ENCODE measurements at regions not wholly inside any gene's neighbourhood (a gene's known extent, or its start where the extent isn't known, plus 50 kb on each side); places are given as distances from the start of the nearest gene placed in this dataset.

- Histone ChIP-seq H3K27ac (ENCODE audit: extremely low read length, insufficient read depth, low read length) (no peak overlapping the region), H4K20me1 (ENCODE audit: insufficient read depth, low read length) (no peaks in the 10 kb centered on the region), H3K9ac (ENCODE audit: insufficient read depth, low read depth, low read length) (no peak overlapping the region), H3K4me3 (replicated peaks in 1 of 3; ENCODE audit: insufficient read depth in 1 of 3, low read depth in 2 of 3, low read length in 3 of 3) (no peak overlapping the region), H3K4me1 (ENCODE audit: insufficient read depth, low read length) (no peaks in the 10 kb centered on the region), H3K4me2 (ENCODE audit: low read depth, low read length) (no peak overlapping the region), H3K9me3 (ENCODE audit: low read length) (no peaks in the 10 kb centered on the region), H3K27me3 (ENCODE audit: control insufficient read depth in 1 of 2, insufficient read depth in 2 of 2, low read length in 2 of 2) (no peaks in the 10 kb centered on the region), H2AFZ (ENCODE audit: low read length) (no peak overlapping the region), H3K36me3 (replicated peaks in 1 of 2; ENCODE audit: control insufficient read depth in 1 of 2, insufficient read depth in 2 of 2, low read length in 2 of 2) (peaks cover 0 to 10% of the 10 kb centered on the region in 2 experiments; a peak in 2 of 5 replicates), H3K79me2 (ENCODE audit: insufficient read depth, low read length) (no peaks in the 10 kb centered on the region)
- ATAC-seq, result no peak
- intact Hi-C loops (cut with micrococcal nuclease; ENCODE audit: unreplicated experiment), result no loop called here
- FAIRE-seq, result no peak
- ChIA-PET POLR2A (no interaction called here), CTCF (ENCODE audit: low intra/inter-chr PET ratio, low total read pairs) (no interaction called here)
- WGBS (ENCODE audit: low lambda C conversion rate), result 97% methylated on average over 1 of the region's 1 CpG
- in situ Hi-C loops (cut with HindIII; ENCODE audit: extremely low pct_ligation_motif_present, low pct_unique_long_range_greater_than_20kb), result no loop called here
- no TSS peak for BruUV-seq (replicated peaks)
- no peak for DNase-seq (ENCODE audit: low spot score)
- TF ChIP-seq ATF2 (CRISPR knock-in tag; IDR thresholded peaks at IDR 0.05) (no peak), TFAP4 (IDR thresholded peaks at IDR 0.05; ENCODE audit: borderline replicate concordance, low read depth) (no peak), SIX1 (CRISPR knock-in tag; IDR thresholded peaks at IDR 0.05; ENCODE audit: borderline replicate concordance) (no peak), ARNT (IDR thresholded peaks at IDR 0.05) (no peak), ZFP90 (CRISPR knock-in tag; IDR thresholded peaks at IDR 0.05; ENCODE audit: borderline replicate concordance) (no peak), ZNF407 (CRISPR knock-in tag; IDR thresholded peaks at IDR 0.05; ENCODE audit: not compliant biosample characterization) (no peak), ZNF878 (CRISPR knock-in tag; IDR thresholded peaks at IDR 0.05) (no peak), SAFB2 (CRISPR knock-in tag; IDR thresholded peaks at IDR 0.05; ENCODE audit: borderline replicate concordance, low read depth) (no peak), NR3C1 (CRISPR knock-in tag; IDR thresholded peaks at IDR 0.05) (no peak), ZSCAN29 (CRISPR knock-in tag; conservative IDR thresholded peaks at IDR 0.05) (no peak), ZNF431 (CRISPR knock-in tag; IDR thresholded peaks at IDR 0.05; ENCODE audit: borderline replicate concordance, low read depth) (no peak), ZNF660 (CRISPR knock-in tag; IDR thresholded peaks at IDR 0.05; ENCODE audit: borderline replicate concordance, low read depth) (no peak)
- TF ChIP-seq, protein P1, sequence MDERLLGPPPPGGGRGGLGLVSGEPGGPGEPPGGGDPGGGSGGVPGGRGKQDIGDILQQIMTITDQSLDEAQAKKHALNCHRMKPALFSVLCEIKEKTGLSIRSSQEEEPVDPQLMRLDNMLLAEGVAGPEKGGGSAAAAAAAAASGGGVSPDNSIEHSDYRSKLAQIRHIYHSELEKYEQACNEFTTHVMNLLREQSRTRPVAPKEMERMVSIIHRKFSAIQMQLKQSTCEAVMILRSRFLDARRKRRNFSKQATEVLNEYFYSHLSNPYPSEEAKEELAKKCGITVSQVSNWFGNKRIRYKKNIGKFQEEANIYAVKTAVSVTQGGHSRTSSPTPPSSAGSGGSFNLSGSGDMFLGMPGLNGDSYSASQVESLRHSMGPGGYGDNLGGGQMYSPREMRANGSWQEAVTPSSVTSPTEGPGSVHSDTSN (CRISPR knock-in tag; IDR thresholded peaks at IDR 0.05), result no peak
These were observed 133.2 kb downstream of the OPN5 start for GRCh38 chr6:47915017-47915416.
